Left ventricle myocardium inferior (tissue), 1 donor: ENCODE measurements at regions not wholly inside any gene's neighbourhood (a gene's known extent, or its start where the extent isn't known, plus 50 kb on each side); places are given as distances from the start of the nearest gene placed in this dataset.

Source experiments
- DNase-seq: peaks from one replicate; pipeline ENCODE4 v3.0.0-alpha.2; 2020
- H3K27ac ChIP-seq: fragments of 200-600 bp; replicated peaks from 2 replicates; pipeline ENCODE4 v1.8.0; 2021
- H3K27me3 ChIP-seq: fragments of 200-600 bp; 2 replicates; pipeline ENCODE4 v1.8.0; 2021; ENCODE audit warnings: low read depth
- H3K36me3 ChIP-seq: fragments of 200-600 bp; 2 replicates; pipeline ENCODE4 v1.8.0; 2021
- H3K4me1 ChIP-seq: fragments of 200-600 bp; 2 replicates; pipeline ENCODE4 v1.8.0; 2021
- H3K4me3 ChIP-seq: fragments of 200-600 bp; 2 replicates; pipeline ENCODE4 v1.8.0; 2021; ENCODE audit warnings: mild to moderate bottlenecking, moderate library complexity
- H3K9me3 ChIP-seq: fragments of 200-600 bp; replicated peaks from 2 replicates; pipeline ENCODE4 v1.8.0; 2021
- CTCF ChIP-seq: fragments of 200-600 bp; IDR thresholded peaks from 2 replicates; pipeline ENCODE4 v1.8.0; 2021; ENCODE audit warnings: antibody characterized with exemption, mild to moderate bottlenecking, borderline replicate concordance
- intact Hi-C: fragments of 100-400 bp; cut with micrococcal nuclease; formaldehyde crosslinking; loops from one replicate; pipeline ENCODE4 v1.11.0; 2022
- donor health status: DM: no; HTN: yes; CAD: no; lungs with severe emphysema.

DNA sequence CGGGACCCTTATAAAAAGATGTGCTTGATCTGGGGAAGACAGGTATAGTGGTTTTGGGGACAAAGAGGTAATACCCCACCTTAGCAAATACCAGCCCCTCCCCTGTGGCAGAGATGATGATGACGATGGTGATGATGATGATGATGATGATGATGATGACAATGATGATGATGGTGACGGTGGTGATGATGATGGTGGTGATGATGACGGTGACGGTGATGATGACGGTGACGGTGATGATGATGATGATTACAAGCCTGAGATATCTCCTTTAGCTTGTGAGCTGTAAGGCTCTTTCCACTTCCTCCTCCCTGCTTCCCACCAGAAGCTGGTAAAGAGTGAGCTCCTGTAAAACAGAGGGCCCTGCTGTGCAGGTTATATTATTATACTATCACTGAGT is 89.5 kb upstream of the TMEM45B start:
- peaks cover 68% of the 10 kb centered on the region for H3K27me3 ChIP-seq
- H3K27ac ChIP-seq = no peak overlapping the region
- H3K9me3 ChIP-seq = no peaks in the 10 kb centered on the region
- H3K4me1 ChIP-seq = no peaks in the 10 kb centered on the region
- no peak overlapping the region for H3K4me3 ChIP-seq
- intact Hi-C loops = no loop called here
- no peaks in the 10 kb centered on the region for H3K36me3 ChIP-seq
- DNase-seq = no peak
- TF ChIP-seq CTCF = no peak

GRCh38 chr11:129728581-129728980 is 87.1 kb upstream of the TMEM45B start:
- H3K36me3 ChIP-seq = no peaks in the 10 kb centered on the region
- H3K27ac ChIP-seq = no peak overlapping the region
- no peak for TF ChIP-seq CTCF
- no peak overlapping the region for H3K4me3 ChIP-seq
- intact Hi-C loops = no loop called here
- no peaks in the 10 kb centered on the region for H3K4me1 ChIP-seq
- peaks cover 87% of the 10 kb centered on the region for H3K27me3 ChIP-seq
- no peaks in the 10 kb centered on the region for H3K9me3 ChIP-seq
- no peak for DNase-seq

GRCh38 chr11:129729216-129729615 is 86.4 kb upstream of the TMEM45B start:
- TF ChIP-seq CTCF = no peak
- no peak overlapping the region for H3K4me3 ChIP-seq
- DNase-seq = no peak
- H3K36me3 ChIP-seq = no peaks in the 10 kb centered on the region
- peaks cover 91% of the 10 kb centered on the region for H3K27me3 ChIP-seq
- H3K4me1 ChIP-seq = no peaks in the 10 kb centered on the region
- intact Hi-C loops = no loop called here
- no peak overlapping the region for H3K27ac ChIP-seq
- no peaks in the 10 kb centered on the region for H3K9me3 ChIP-seq

GRCh38 chr11:129729823-129730222 is 85.8 kb upstream of the TMEM45B start:
- TF ChIP-seq CTCF = no peak
- no peak for DNase-seq
- intact Hi-C loops = no loop called here
- Histone ChIP-seq H3K4me3 (no peak overlapping the region), H3K36me3 (no peaks in the 10 kb centered on the region), H3K9me3 (no peaks in the 10 kb centered on the region), H3K27ac (no peak overlapping the region), H3K27me3 (peaks cover 91% of the 10 kb centered on the region), H3K4me1 (no peaks in the 10 kb centered on the region)

- TF ChIP-seq CTCF = no peak
- H3K27me3 ChIP-seq = peaks cover 78% of the 10 kb centered on the region
- peaks cover 2% of the 10 kb centered on the region for H3K9me3 ChIP-seq
- no peak overlapping the region for H3K27ac ChIP-seq
- H3K36me3 ChIP-seq = no peaks in the 10 kb centered on the region
- H3K4me1 ChIP-seq = no peaks in the 10 kb centered on the region
- intact Hi-C loops = no loop called here
- no peak for DNase-seq
- H3K4me3 ChIP-seq = no peak overlapping the region
Measured at GRCh38 chr11:129731316-129731715, 84.3 kb upstream of the TMEM45B start.

DNA sequence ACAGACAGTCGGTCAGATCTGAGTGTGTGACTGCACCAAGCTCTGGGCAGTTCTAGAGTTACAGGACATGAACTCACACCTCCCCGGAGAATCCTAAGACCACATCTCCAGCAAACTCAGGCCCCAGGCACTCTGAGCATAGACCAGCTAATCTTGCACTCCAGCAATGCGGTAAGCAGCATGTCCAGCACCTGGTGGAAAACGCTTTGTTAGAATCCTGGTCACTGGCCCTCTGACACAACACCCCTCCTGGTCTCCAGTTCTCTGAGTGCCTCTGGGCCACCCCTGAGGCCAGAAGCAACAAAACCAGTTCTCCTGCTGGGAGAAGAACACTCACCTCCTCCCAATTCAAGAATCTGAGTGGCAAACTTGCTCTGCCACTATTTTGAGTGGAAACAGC is 82.7 kb upstream of the TMEM45B start:
- H3K9me3 ChIP-seq = peaks cover 3% of the 10 kb centered on the region
- no peak for DNase-seq
- no peaks in the 10 kb centered on the region for H3K36me3 ChIP-seq
- TF ChIP-seq CTCF = no peak
- H3K4me1 ChIP-seq = no peaks in the 10 kb centered on the region
- H3K4me3 ChIP-seq = no peak overlapping the region
- H3K27me3 ChIP-seq = peaks cover 70% of the 10 kb centered on the region
- H3K27ac ChIP-seq = no peak overlapping the region
- intact Hi-C loops = no loop called here
